ENCODE measurements at regions not wholly inside any gene's neighbourhood (a gene's known extent, or its start where the extent isn't known, plus 50 kb on each side); places are given as distances from the start of the nearest gene placed in this dataset.
A peak's percentile ranks its signal among the peaks of the same experiment; 100 is the strongest.

DNA sequence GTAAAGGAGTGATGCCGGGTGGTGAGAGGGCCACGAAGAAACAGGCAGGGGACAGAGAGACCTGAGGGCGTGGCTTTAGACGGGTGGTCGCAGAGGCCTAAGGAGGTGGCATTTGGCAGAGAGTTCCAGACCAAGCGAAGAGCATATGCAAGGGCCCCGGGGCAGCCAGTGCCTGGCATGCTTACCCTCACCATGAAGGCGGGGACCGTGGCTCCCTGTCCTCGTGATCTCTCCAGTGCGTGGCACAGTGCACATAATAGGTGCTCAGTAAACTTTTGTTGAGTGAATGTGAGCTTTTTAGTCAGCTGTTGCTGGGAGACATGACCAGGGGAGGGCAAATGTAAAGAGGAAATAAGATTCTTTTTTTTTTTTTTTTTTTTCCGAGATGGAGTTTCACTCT is 245.6 kb upstream of the GSE1 start:
- no peak for DNase-seq (ENCODE audit: low spot score)
- TF ChIP-seq, protein P1, sequence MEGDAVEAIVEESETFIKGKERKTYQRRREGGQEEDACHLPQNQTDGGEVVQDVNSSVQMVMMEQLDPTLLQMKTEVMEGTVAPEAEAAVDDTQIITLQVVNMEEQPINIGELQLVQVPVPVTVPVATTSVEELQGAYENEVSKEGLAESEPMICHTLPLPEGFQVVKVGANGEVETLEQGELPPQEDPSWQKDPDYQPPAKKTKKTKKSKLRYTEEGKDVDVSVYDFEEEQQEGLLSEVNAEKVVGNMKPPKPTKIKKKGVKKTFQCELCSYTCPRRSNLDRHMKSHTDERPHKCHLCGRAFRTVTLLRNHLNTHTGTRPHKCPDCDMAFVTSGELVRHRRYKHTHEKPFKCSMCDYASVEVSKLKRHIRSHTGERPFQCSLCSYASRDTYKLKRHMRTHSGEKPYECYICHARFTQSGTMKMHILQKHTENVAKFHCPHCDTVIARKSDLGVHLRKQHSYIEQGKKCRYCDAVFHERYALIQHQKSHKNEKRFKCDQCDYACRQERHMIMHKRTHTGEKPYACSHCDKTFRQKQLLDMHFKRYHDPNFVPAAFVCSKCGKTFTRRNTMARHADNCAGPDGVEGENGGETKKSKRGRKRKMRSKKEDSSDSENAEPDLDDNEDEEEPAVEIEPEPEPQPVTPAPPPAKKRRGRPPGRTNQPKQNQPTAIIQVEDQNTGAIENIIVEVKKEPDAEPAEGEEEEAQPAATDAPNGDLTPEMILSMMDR (IDR thresholded peaks at IDR 0.05; ENCODE audit: extremely low read depth, insufficient read depth, missing control alignments) = no peak
- in situ Hi-C loops (cut with MboI; ENCODE audit: low pct_unique_long_range_greater_than_20kb, low sequenced_read_pairs, unreplicated experiment) = no loop called here

DNA sequence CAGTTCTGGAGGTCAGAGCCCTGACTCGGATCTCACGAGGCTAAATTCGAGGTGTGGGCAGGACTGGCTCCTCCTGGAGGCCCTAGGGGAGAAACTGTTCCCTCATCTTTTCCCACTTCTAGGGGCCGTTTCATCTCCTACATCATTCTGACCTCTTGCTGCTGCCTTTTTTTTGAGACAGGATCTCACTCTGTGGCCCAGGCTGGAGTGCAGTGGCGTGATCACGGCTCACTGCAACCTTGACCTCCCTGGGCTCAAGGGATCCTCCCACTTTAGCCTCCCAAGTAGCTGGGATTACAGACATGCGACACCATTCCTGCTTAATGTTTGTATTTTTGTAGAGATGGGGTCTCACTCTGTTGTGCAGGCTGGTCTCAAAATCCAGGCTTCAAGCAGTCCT is 244.1 kb upstream of the GSE1 start:
- no peak for DNase-seq (ENCODE audit: low spot score)
- in situ Hi-C loops (cut with MboI; ENCODE audit: low pct_unique_long_range_greater_than_20kb, low sequenced_read_pairs, unreplicated experiment) = no loop called here
- TF ChIP-seq, protein P1 (IDR thresholded peaks at IDR 0.05; ENCODE audit: extremely low read depth, insufficient read depth, missing control alignments) = no peak

DNA sequence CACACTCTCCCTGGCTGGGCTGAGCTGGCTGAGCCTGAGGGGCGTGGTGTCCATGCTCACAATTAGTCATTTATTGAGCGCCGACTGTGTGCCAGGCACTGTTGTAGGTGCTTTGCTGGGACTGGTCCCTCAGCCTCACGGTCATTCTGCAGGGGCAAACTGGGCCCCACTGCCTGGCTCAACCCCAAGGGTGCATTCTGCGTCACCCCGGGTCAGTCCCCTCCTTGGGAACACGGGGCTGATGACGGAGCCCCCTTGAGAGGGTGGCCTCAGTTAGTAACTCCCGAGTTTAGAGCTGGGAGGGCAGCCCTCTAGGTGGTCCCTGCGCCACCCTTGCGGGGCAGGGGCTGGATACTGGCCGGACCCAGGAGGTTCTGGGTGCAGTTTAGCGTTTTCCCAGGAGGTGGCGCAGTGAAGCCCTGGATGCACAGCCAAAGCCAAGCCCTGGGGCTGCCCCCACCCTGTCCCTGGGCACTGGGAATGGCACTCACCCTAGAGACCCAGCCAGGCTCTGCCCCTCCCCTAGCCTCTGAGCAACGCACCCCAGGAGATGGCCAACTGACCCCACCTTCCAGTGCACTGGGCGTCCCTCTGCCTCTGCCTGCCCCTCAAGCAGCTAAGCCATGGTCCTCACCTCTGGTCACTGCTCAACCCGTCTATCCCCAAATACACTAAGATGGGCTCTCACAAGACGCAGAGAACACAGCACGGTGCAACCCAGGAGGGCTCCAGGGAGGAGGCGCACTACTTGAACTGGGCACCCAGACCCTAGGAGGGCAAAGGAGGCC is 243.2 kb upstream of the GSE1 start:
- TF ChIP-seq, protein P1 (IDR thresholded peaks at IDR 0.05; ENCODE audit: extremely low read depth, insufficient read depth, missing control alignments) = peak; percentile 79
- peak; percentile 84 for DNase-seq (ENCODE audit: low spot score)
- in situ Hi-C loops (cut with MboI; ENCODE audit: low pct_unique_long_range_greater_than_20kb, low sequenced_read_pairs, unreplicated experiment) = no loop called here

DNA sequence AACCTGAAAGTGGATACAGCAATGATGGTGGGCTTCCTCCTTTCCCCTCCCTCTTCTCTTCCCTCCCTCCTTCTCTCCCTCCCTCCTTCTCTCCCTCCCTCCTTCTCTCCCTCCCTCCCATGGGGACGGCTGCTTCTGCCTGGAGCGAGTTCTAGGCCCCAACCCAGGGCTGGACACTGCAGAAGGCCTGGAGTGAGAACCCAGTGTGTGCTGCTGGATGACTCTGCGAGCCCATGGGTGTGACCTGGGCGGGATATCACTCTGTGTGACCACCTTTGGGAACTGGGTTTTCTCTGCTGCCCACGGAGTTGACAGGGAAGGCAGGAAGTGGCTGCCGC is 242.6 kb upstream of the GSE1 start:
- in situ Hi-C loops (cut with MboI; ENCODE audit: low pct_unique_long_range_greater_than_20kb, low sequenced_read_pairs, unreplicated experiment) = no loop called here
- TF ChIP-seq, protein P1 (IDR thresholded peaks at IDR 0.05; ENCODE audit: extremely low read depth, insufficient read depth, missing control alignments) = no peak
- DNase-seq (ENCODE audit: low spot score) = no peak

DNA sequence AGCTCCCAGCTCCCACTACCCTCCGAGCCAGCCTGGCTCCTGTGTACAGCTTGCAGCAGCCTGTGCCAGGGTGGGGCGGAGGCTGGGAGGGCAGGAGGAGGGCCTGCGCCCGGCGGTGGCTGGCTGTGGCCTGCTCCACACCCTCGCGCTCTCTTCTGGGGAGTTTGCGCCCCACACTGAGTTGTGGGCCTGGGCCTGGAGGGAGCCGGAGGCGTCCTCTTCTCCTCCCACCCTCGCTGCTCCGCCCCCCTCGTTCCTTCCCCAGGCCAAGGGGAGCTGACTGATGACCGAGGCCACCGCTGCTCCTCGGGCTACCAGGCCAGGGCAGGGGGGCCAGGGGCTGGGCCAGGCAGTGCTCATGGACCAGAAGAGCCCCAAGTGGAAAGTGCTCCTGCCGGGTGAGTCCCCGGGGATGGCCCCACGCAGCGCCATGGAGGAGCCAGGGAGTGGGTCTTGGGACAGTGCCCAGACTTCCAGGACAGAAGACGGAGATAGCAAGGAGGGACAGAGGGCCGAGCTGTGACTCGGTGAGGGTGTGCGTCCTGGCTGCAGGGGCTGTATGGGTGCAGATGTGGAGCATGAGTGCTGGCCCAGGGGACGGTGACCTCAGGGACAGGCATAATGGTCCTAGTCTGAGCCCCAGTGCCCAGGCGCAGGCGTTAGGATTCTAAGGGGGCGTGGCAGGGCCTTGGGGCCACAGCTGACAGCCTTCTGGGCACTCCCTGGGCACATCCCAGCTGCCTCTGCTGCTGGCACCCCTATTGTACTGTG is 242.1 kb upstream of the GSE1 start:
- no peak for DNase-seq (ENCODE audit: low spot score)
- in situ Hi-C loops (cut with MboI; ENCODE audit: low pct_unique_long_range_greater_than_20kb, low sequenced_read_pairs, unreplicated experiment) = no loop called here
- TF ChIP-seq, protein P1 (IDR thresholded peaks at IDR 0.05; ENCODE audit: extremely low read depth, insufficient read depth, missing control alignments) = no peak

DNA sequence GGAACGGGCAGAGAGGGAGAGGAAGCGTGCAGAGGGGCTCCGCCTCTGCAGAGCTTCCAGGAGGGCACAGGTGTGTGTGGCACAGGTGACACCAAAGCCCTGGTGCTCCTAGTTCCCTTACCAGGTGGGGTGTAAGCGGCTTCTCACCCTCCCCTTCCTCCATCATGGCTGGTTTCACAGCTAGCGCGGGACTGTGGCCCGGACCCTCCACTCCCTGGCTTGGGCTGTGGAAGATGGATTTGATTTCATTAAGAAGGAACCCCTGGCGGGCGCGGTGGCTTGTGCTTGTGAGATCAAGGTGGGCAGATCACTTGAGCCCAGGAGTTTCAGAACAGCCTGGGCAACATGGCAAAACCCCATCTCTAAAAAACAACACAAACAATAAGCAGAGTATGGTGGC is 241.2 kb upstream of the GSE1 start:
- DNase-seq (ENCODE audit: low spot score) = no peak
- TF ChIP-seq, protein P1 (IDR thresholded peaks at IDR 0.05; ENCODE audit: extremely low read depth, insufficient read depth, missing control alignments) = no peak
- in situ Hi-C loops (cut with MboI; ENCODE audit: low pct_unique_long_range_greater_than_20kb, low sequenced_read_pairs, unreplicated experiment) = no loop called here
